ENCODE measurements at regions not wholly inside any gene's neighbourhood (a gene's known extent, or its start where the extent isn't known, plus 50 kb on each side); places are given as distances from the start of the nearest gene placed in this dataset.

GRCh38 chr4:44806071-44806470 lies 79.7 kb upstream of the GNPDA2 start:
- no peak for DNase-seq (ENCODE audit: low read depth)

- no peak for DNase-seq (ENCODE audit: low read depth)
Measured at GRCh38 chr4:44804301-44804700, 77.9 kb upstream of the GNPDA2 start.

GRCh38 chr4:44801384-44801783 lies 75.0 kb upstream of the GNPDA2 start:
- DNase-seq (ENCODE audit: low read depth), result no peak

GRCh38 chr4:44791831-44792230 lies 65.5 kb upstream of the GNPDA2 start:
- DNase-seq (ENCODE audit: low read depth), result no peak

- DNase-seq (ENCODE audit: low read depth), result no peak
Measured at GRCh38 chr4:44777115-44777514, 50.8 kb upstream of the GNPDA2 start.
